ENCODE measurements at regions not wholly inside any gene's neighbourhood (a gene's known extent, or its start where the extent isn't known, plus 50 kb on each side); places are given as distances from the start of the nearest gene placed in this dataset.
A peak's percentile ranks its signal among the peaks of the same experiment; 100 is the strongest.
"Not testable (repeated sequence)": the region's sequence is repeated elsewhere in the genome, so short reads cannot be mapped to it uniquely, and the experiment has no call there.

- not testable (repeated sequence) for DNase-seq (ENCODE audit: low spot score)
Observed at GRCh38 chr4:22630161-22630975, 62.4 kb upstream of the GBA3 start.

- DNase-seq (ENCODE audit: low spot score) = not testable (repeated sequence)
Observed at GRCh38 chr4:22631167-22631566, 61.6 kb upstream of the GBA3 start.

- no peak for DNase-seq (ENCODE audit: low spot score)
Observed at GRCh38 chr4:22634541-22635181, 58.1 kb upstream of the GBA3 start.

- not testable (repeated sequence) for DNase-seq (ENCODE audit: low spot score)
Observed at GRCh38 chr4:22635182-22635549, 57.6 kb upstream of the GBA3 start.

GRCh38 chr4:22635692-22636091 is 57.0 kb upstream of the GBA3 start:
- DNase-seq (ENCODE audit: low spot score) = peak; percentile 44

- no peak for DNase-seq (ENCODE audit: low spot score)
Observed at GRCh38 chr4:22637306-22637705, 55.4 kb upstream of the GBA3 start.

Data from HuH-7.5 (cell line).